Osteoblast (primary cell): ENCODE measurements at regions not wholly inside any gene's neighbourhood (a gene's known extent, or its start where the extent isn't known, plus 50 kb on each side); places are given as distances from the start of the nearest gene placed in this dataset.

Experiments
- DNase-seq: peaks from one replicate; pipeline ENCODE4 v3.0.0; 2011; ENCODE audit warnings: low spot score, mixed read lengths; ENCODE audit not compliant: insufficient read length; ENCODE audit errors: missing footprints
- H2AFZ ChIP-seq: 2 replicates; pipeline ENCODE4 v1.6.0; 2011; ENCODE audit warnings: mild to moderate bottlenecking, low read length
- H3K27ac ChIP-seq: 2 replicates; pipeline ENCODE4 v1.5.1; 2011; ENCODE audit warnings: mild to moderate bottlenecking, low read depth, low read length, moderate library complexity
- H3K27me3 ChIP-seq: 2 replicates; pipeline ENCODE4 v1.6.0; 2012; ENCODE audit warnings: mild to moderate bottlenecking, control low read depth, inconsistent platforms, low read length, moderate library complexity; ENCODE audit not compliant: insufficient read depth
- H3K36me3 ChIP-seq: 2 replicates; pipeline ENCODE4 v1.5.1; 2011; ENCODE audit warnings: mild to moderate bottlenecking, low read length, control low read depth, moderate library complexity; ENCODE audit not compliant: insufficient read depth
- H3K4me1 ChIP-seq: 2 replicates; pipeline ENCODE4 v1.5.1; 2011; ENCODE audit warnings: mild to moderate bottlenecking, low read length, control low read depth, moderate library complexity; ENCODE audit not compliant: insufficient read depth
- H3K4me2 ChIP-seq: 2 replicates; pipeline ENCODE4 v1.6.0; 2011; ENCODE audit warnings: mild to moderate bottlenecking, low read length; ENCODE audit not compliant: insufficient read depth
- H3K4me3 ChIP-seq: fragments of 200-600 bp; sonication (generic); 3 replicates; pipeline ENCODE4 v1.5.1; 2012; ENCODE audit warnings: mild to moderate bottlenecking, low read length, inconsistent platforms; ENCODE audit not compliant: insufficient read depth
- H3K79me2 ChIP-seq: 2 replicates; pipeline ENCODE4 v1.6.0; 2012; ENCODE audit warnings: mild to moderate bottlenecking, low read length, control low read depth, inconsistent platforms; ENCODE audit not compliant: insufficient read depth
- H3K9me3 ChIP-seq: 2 replicates; pipeline ENCODE4 v1.5.1; 2011; ENCODE audit warnings: low read depth, low read length, control low read depth
- H4K20me1 ChIP-seq: 2 replicates; pipeline ENCODE4 v1.6.0; 2012; ENCODE audit warnings: mild to moderate bottlenecking, low read length, control low read depth; ENCODE audit not compliant: insufficient read depth
- TF ChIP-seq, protein P1 (sequence below): IDR thresholded peaks from 2 replicates; pipeline ENCODE4 v1.5.1; 2011; ENCODE audit warnings: mild to moderate bottlenecking, low read depth, low read length, moderate library complexity; ENCODE audit errors: extremely low read depth

DNA sequence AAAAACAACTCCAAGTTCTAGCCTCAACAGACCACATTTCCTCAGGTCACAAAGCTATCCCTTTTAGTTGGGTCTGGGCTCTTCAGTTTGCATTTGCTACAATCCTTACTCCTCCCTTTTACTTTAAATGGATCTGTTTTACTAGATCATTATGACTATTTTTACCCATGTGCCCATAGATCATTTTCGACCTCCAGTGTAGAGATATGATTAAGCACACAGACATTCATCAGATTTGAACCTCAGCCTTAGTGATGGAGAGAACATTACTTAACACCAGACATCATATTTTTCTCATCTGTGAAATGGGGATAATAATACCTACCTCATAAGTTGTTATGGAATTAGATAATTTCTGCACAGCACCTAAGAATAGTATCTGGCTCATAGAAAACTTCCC is 141.9 kb downstream of the NPR3 start:
- no peak overlapping the region for H2AFZ ChIP-seq
- peaks cover 34% of the 10 kb centered on the region for H3K4me1 ChIP-seq
- no peaks in the 10 kb centered on the region for H3K79me2 ChIP-seq
- H3K27me3 ChIP-seq, result no peaks in the 10 kb centered on the region
- TF ChIP-seq, protein P1, sequence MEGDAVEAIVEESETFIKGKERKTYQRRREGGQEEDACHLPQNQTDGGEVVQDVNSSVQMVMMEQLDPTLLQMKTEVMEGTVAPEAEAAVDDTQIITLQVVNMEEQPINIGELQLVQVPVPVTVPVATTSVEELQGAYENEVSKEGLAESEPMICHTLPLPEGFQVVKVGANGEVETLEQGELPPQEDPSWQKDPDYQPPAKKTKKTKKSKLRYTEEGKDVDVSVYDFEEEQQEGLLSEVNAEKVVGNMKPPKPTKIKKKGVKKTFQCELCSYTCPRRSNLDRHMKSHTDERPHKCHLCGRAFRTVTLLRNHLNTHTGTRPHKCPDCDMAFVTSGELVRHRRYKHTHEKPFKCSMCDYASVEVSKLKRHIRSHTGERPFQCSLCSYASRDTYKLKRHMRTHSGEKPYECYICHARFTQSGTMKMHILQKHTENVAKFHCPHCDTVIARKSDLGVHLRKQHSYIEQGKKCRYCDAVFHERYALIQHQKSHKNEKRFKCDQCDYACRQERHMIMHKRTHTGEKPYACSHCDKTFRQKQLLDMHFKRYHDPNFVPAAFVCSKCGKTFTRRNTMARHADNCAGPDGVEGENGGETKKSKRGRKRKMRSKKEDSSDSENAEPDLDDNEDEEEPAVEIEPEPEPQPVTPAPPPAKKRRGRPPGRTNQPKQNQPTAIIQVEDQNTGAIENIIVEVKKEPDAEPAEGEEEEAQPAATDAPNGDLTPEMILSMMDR, result no peak
- H3K27ac ChIP-seq, result peak overlapping the region; percentile 70
- no peaks in the 10 kb centered on the region for H3K36me3 ChIP-seq
- no peaks in the 10 kb centered on the region for H3K9me3 ChIP-seq
- H4K20me1 ChIP-seq, result no peaks in the 10 kb centered on the region
- no peak for DNase-seq
- H3K4me3 ChIP-seq, result no peak overlapping the region
- peak overlapping the region; percentile 36 for H3K4me2 ChIP-seq

DNA sequence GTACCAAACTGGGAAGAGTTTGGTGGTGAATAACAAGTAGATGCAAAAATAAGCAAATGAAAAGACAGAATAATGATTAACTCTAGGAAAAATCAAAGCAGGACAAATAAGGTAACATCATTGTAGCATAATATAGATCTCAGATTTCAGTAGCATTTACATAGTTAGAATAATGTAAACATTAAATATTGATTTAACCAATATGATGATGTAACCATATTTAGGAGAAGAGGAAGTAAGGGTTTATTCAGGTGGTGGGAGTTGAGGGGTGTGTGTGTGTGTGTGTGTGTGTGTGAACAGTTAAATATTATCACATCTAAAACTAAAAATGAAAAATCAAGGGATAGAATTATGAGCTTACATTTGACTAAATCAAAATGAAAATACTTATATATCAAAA is 143.4 kb downstream of the NPR3 start:
- no peak for DNase-seq
- H3K36me3 ChIP-seq, result no peaks in the 10 kb centered on the region
- peaks cover 4% of the 10 kb centered on the region for H3K9me3 ChIP-seq
- no peak overlapping the region for H2AFZ ChIP-seq
- no peaks in the 10 kb centered on the region for H4K20me1 ChIP-seq
- H3K27ac ChIP-seq, result no peak overlapping the region
- H3K4me1 ChIP-seq, result peaks cover 27% of the 10 kb centered on the region
- H3K79me2 ChIP-seq, result no peaks in the 10 kb centered on the region
- H3K4me3 ChIP-seq, result no peak overlapping the region
- TF ChIP-seq, protein P1, result no peak
- no peak overlapping the region for H3K4me2 ChIP-seq
- H3K27me3 ChIP-seq, result no peaks in the 10 kb centered on the region

DNA sequence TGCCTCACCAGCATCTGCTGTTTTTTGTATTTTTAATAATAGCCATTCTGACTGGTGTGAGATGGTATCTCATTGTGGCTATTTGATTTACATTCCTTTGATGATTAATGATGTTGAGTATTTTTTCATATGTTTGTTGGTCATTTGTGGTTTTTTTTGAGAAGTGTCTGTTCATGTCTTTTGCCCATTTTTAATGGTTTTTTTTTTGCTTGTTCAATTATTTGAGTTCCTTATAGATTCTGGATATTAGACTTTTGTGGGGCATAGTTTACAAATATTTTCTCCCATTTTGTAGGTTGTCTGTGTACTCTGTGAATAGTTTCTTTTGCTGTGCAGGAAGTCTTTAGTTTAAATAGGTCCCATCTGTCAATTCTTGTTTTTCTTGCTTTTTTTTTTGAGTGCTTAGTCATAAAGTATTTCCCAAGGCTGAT is 148.1 kb downstream of the NPR3 start:
- H3K4me1 ChIP-seq, result no peaks in the 10 kb centered on the region
- H3K36me3 ChIP-seq, result no peaks in the 10 kb centered on the region
- peaks cover 4% of the 10 kb centered on the region for H3K9me3 ChIP-seq
- no peaks in the 10 kb centered on the region for H3K79me2 ChIP-seq
- TF ChIP-seq, protein P1, result no peak
- H4K20me1 ChIP-seq, result no peaks in the 10 kb centered on the region
- no peak overlapping the region for H2AFZ ChIP-seq
- H3K27me3 ChIP-seq, result no peaks in the 10 kb centered on the region
- no peak for DNase-seq
- H3K27ac ChIP-seq, result no peak overlapping the region
- no peak overlapping the region for H3K4me2 ChIP-seq
- H3K4me3 ChIP-seq, result no peak overlapping the region

DNA sequence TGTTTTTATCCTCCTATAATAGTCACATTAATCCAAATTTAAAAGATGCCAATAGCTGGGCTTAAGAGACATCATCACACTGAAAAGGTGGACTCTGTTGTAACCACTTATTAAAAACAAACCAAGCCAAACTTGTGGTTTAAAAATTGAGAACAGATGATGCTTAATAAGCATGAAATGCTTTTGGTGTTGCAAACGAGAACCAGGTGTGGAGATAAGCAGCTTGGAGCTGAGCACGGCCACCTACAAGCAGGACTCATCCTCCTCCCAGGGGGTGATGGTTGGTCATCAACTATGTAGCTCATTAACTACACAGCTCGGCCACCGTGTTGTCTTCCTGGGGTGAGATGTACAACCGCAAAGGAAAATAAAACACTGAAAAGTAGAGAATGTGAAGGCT is 154.4 kb downstream of the NPR3 start:
- H3K79me2 ChIP-seq, result no peaks in the 10 kb centered on the region
- no peaks in the 10 kb centered on the region for H3K36me3 ChIP-seq
- TF ChIP-seq, protein P1, result no peak
- H2AFZ ChIP-seq, result no peak overlapping the region
- no peaks in the 10 kb centered on the region for H3K9me3 ChIP-seq
- no peaks in the 10 kb centered on the region for H3K27me3 ChIP-seq
- H3K4me2 ChIP-seq, result no peak overlapping the region
- H3K27ac ChIP-seq, result no peak overlapping the region
- H4K20me1 ChIP-seq, result no peaks in the 10 kb centered on the region
- no peak overlapping the region for H3K4me3 ChIP-seq
- DNase-seq, result no peak
- H3K4me1 ChIP-seq, result peaks cover 11% of the 10 kb centered on the region
